HepG2 (cell line): ENCODE measurements at regions not wholly inside any gene's neighbourhood (a gene's known extent, or its start where the extent isn't known, plus 50 kb on each side); places are given as distances from the start of the nearest gene placed in this dataset.

ENCODE experiments used
- BHLHE40 ChIP-seq: IDR thresholded peaks from 2 replicates; pipeline ENCODE4 v1.6.1; 2011; ENCODE audit warnings: low read length, improper control_type of control experiment
- CAMTA2 ChIP-seq: sonication (generic); formaldehyde crosslinking; IDR thresholded peaks from 2 replicates; pipeline ENCODE4 v1.4.0; 2020; ENCODE audit warnings: mild to moderate bottlenecking, missing genetic modification reagents, borderline replicate concordance
- CHD2 ChIP-seq: IDR thresholded peaks from 2 replicates; pipeline ENCODE4 v1.6.1; 2011; ENCODE audit warnings: low read depth, low read length, improper control_type of control experiment
- ERF ChIP-seq: IDR thresholded peaks from 2 replicates; pipeline ENCODE4 v1.6.1; 2018; ENCODE audit warnings: missing biosample characterization, missing genetic modification reagents
- ESRRA ChIP-seq: sonication (generic); formaldehyde crosslinking; IDR thresholded peaks from 2 replicates; pipeline ENCODE4 v1.5.1; 2020; ENCODE audit warnings: mild to moderate bottlenecking, low read depth, missing genetic modification reagents
- HNF1A ChIP-seq, 2 experiments: sonication (generic) in 1 of 2; formaldehyde crosslinking in 1 of 2; IDR thresholded peaks; 2 replicates each; pipeline versions ENCODE4 v1.4.0 to v1.6.1; 2016 to 2020; ENCODE audit warnings: borderline replicate concordance in 1 of 2, low read depth in 1 of 2, mild to moderate bottlenecking in 1 of 2, missing genetic modification reagents in 1 of 2
- KDM3A ChIP-seq: IDR thresholded peaks from 2 replicates; pipeline ENCODE4 v1.6.1; 2018; ENCODE audit warnings: low read depth, missing compliant biosample characterization
- MXD4 ChIP-seq: IDR thresholded peaks from 2 replicates; pipeline ENCODE4 v1.6.1; 2016; ENCODE audit warnings: mild to moderate bottlenecking, missing biosample characterization, missing genetic modification reagents
- MZF1 ChIP-seq: sonication (generic); formaldehyde crosslinking; IDR thresholded peaks from 2 replicates; pipeline ENCODE4 v1.8.1; 2023; ENCODE audit warnings: mild to moderate bottlenecking, missing genetic modification reagents, borderline replicate concordance
- PRPF4 ChIP-seq: fragments of 200-400 bp; formaldehyde crosslinking; IDR thresholded peaks from 2 replicates; pipeline ENCODE4 v1.6.1; 2016; ENCODE audit warnings: low read length, low read depth; ENCODE audit not compliant: poor library complexity, severe bottlenecking
- RBM22 ChIP-seq: fragments of 200-400 bp; formaldehyde crosslinking; optimal IDR thresholded peaks from 2 replicates; pipeline ENCODE3; 2017; ENCODE audit warnings: mild to moderate bottlenecking, low read length, moderate library complexity
- SAFB2 ChIP-seq: sonication (generic); formaldehyde crosslinking; IDR thresholded peaks from 2 replicates; pipeline ENCODE4 v1.5.1; 2020; ENCODE audit warnings: missing genetic modification reagents, low read depth, mild to moderate bottlenecking, borderline replicate concordance
- SMARCC2 ChIP-seq: fragments of 450-650 bp; IDR thresholded peaks from 2 replicates; pipeline ENCODE4 v1.6.1; 2017; ENCODE audit warnings: antibody characterized with exemption, mild to moderate bottlenecking
- SOX13 ChIP-seq, 3 experiments: fragments of 450-650 bp in 1 of 3; sonication (generic) in 1 of 3; formaldehyde crosslinking in 1 of 3; IDR thresholded peaks in 2 of 3; conservative IDR thresholded peaks in 1 of 3; 2 replicates each; pipeline versions ENCODE4 v1.5.0 to v1.6.1; 2016 to 2020; ENCODE audit warnings: antibody characterized with exemption in 1 of 3, mild to moderate bottlenecking in 1 of 3, missing compliant biosample characterization in 1 of 3, missing genetic modification reagents in 1 of 3, moderate library complexity in 1 of 3
- SP4 ChIP-seq: sonication (generic); formaldehyde crosslinking; IDR thresholded peaks from 2 replicates; pipeline ENCODE4 v1.8.1; 2023; ENCODE audit warnings: mild to moderate bottlenecking, missing genetic modification reagents
- SRF ChIP-seq: IDR thresholded peaks from 2 replicates; pipeline ENCODE4 v1.6.1; 2011; ENCODE audit warnings: mild to moderate bottlenecking, low read depth, low read length, moderate library complexity
- TCF7 ChIP-seq: sonication (generic); IDR thresholded peaks from 2 replicates; pipeline ENCODE4 v1.6.1; 2016; ENCODE audit warnings: antibody characterized with exemption, low read depth
- THAP11 ChIP-seq: IDR thresholded peaks from 2 replicates; pipeline ENCODE4 v1.6.1; 2016; ENCODE audit warnings: missing biosample characterization, missing genetic modification reagents
- ZBTB1 ChIP-seq: sonication (generic); formaldehyde crosslinking; IDR thresholded peaks from 2 replicates; pipeline ENCODE4 v1.4.0; 2020; ENCODE audit warnings: missing genetic modification reagents, borderline replicate concordance
- ZIK1 ChIP-seq: sonication (generic); formaldehyde crosslinking; IDR thresholded peaks from 2 replicates; pipeline ENCODE4 v1.5.0; 2020; ENCODE audit warnings: mild to moderate bottlenecking, low read depth, missing genetic modification reagents, borderline replicate concordance
- ZNF225 ChIP-seq: sonication (generic); formaldehyde crosslinking; IDR thresholded peaks from 2 replicates; pipeline ENCODE4 v1.4.0; 2020; ENCODE audit warnings: mild to moderate bottlenecking, missing genetic modification reagents
- ZNF317 ChIP-seq: sonication (generic); formaldehyde crosslinking; IDR thresholded peaks from 2 replicates; pipeline ENCODE4 v1.5.0; 2020; ENCODE audit warnings: mild to moderate bottlenecking, missing genetic modification reagents
- ZNF556 ChIP-seq: sonication (generic); formaldehyde crosslinking; IDR thresholded peaks from 2 replicates; pipeline ENCODE4 v1.4.0; 2020; ENCODE audit warnings: mild to moderate bottlenecking, missing genetic modification reagents, borderline replicate concordance
- ZNF713 ChIP-seq: sonication (generic); formaldehyde crosslinking; IDR thresholded peaks from 2 replicates; pipeline ENCODE4 v1.4.0; 2020; ENCODE audit warnings: mild to moderate bottlenecking, missing genetic modification reagents
- ZNF790 ChIP-seq: sonication (generic); formaldehyde crosslinking; IDR thresholded peaks from 2 replicates; pipeline ENCODE4 v1.8.0; 2022; ENCODE audit warnings: missing genetic modification reagents, mild to moderate bottlenecking, borderline replicate concordance
- ZSCAN21 ChIP-seq: sonication (generic); formaldehyde crosslinking; IDR thresholded peaks from 2 replicates; pipeline ENCODE4 v1.8.0; 2022; ENCODE audit warnings: mild to moderate bottlenecking, missing genetic modification reagents, moderate library complexity, borderline replicate concordance
- TF ChIP-seq, protein P1 (sequence below): IDR thresholded peaks from 2 replicates; pipeline ENCODE4 v1.6.1; 2016; ENCODE audit warnings: low read depth, borderline replicate concordance

GRCh38 chr21:38917043-38917774 lies 111.5 kb downstream of the ETS2 start (continued):
- TF ChIP-seq ZSCAN21 (CRISPR knock-in tag) (0 out of 2 replicates have a peak, but pooled peaks have one; percentile 37), SP4 (CRISPR knock-in tag) (0 out of 2 replicates have a peak, but pooled peaks have one; percentile 21), CHD2 (no peak), ESRRA (CRISPR knock-in tag) (no peak), SOX13 (IDR thresholded peaks at IDR 0.05) (peak; percentile 89), SOX13 (CRISPR knock-in tag; conservative IDR thresholded peaks at IDR 0.05 in 1 of 2, IDR thresholded peaks at IDR 0.05 in 1 of 2) (peak in 1 of 2 experiments; percentile 97; a peak in 2 of 4 replicates), ZBTB1 (no peak), THAP11 (CRISPR knock-in tag) (0 out of 2 replicates have a peak, but pooled peaks have one; percentile 27), ERF (CRISPR knock-in tag) (peak; percentile 43; the same call in 1 of the 2 replicates), ZNF790 (no peak), ZIK1 (no peak), ZNF225 (no peak), ZNF556 (CRISPR knock-in tag) (no peak), PRPF4 (no peak), MZF1 (CRISPR knock-in tag) (no peak), TCF7 (peak; percentile 94), SRF (no peak), KDM3A (peak; percentile 53; the same call in 1 of the 2 replicates), RBM22 (no peak), SMARCC2 (no peak), HNF1A (IDR thresholded peaks at IDR 0.05; ENCODE audit: low read depth) (peak; percentile 69), HNF1A (CRISPR knock-in tag; IDR thresholded peaks at IDR 0.05; ENCODE audit: borderline replicate concordance) (peak; percentile 84), MXD4 (CRISPR knock-in tag) (no peak), ZNF713 (CRISPR knock-in tag) (no peak), ZNF317 (CRISPR knock-in tag) (no peak), CAMTA2 (no peak), SAFB2 (no peak), BHLHE40 (no peak)
- TF ChIP-seq, protein P1, sequence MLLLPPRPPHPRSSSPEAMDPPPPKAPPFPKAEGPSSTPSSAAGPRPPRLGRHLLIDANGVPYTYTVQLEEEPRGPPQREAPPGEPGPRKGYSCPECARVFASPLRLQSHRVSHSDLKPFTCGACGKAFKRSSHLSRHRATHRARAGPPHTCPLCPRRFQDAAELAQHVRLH (CRISPR knock-in tag) = no peak
